H1 (cell line): ENCODE measurements at regions not wholly inside any gene's neighbourhood (a gene's known extent, or its start where the extent isn't known, plus 50 kb on each side); places are given as distances from the start of the nearest gene placed in this dataset.

Experiments
- CTCF ChIA-PET: fragments of 300-600 bp; sonication (Branson Sonifier 250); formaldehyde crosslinking; loops from one replicate; lab custom pipeline; 2021; ENCODE audit not compliant: partially characterized antibody; lab: Charles Lee
- POLR2A ChIA-PET: fragments of 300-600 bp; sonication (Branson Sonifier 250); formaldehyde crosslinking; loops from one replicate; lab custom pipeline; 2021; ENCODE audit warnings: inconsistent platforms; ENCODE audit not compliant: partially characterized antibody; lab: Charles Lee
- DNase-seq, 2 experiments: peaks; one replicate each; pipeline versions ENCODE4 v3.0.0 to v3.0.0-alpha.2; 2010 to 2022; ENCODE audit warnings: low spot score in 2 of 2, low read depth in 1 of 2, mixed read lengths in 1 of 2
- FAIRE-seq: peaks from 2 replicates; lab custom pipeline; 2011; peaks lifted over from hg19 to GRCh38; lab: Jason Lieb, UNC
- H2AFZ ChIP-seq: 2 replicates; pipeline ENCODE4 v1.8.1; 2012; ENCODE audit warnings: low read length, inconsistent platforms
- H2AK5ac ChIP-seq: 2 replicates; pipeline ENCODE4 v1.6.1; 2013; ENCODE audit warnings: low read depth, low read length
- H2BK120ac ChIP-seq: replicated peaks from 2 replicates; pipeline ENCODE3; 2013; ENCODE audit warnings: low read depth, low read length, inconsistent platforms
- H2BK12ac ChIP-seq: 2 replicates; pipeline ENCODE4 v1.6.1; 2013; ENCODE audit warnings: low read depth, low read length
- H2BK15ac ChIP-seq: 2 replicates; pipeline ENCODE4 v1.6.1; 2013; ENCODE audit warnings: low read length
- H2BK20ac ChIP-seq: 2 replicates; pipeline ENCODE4 v1.6.1; 2013; ENCODE audit warnings: low read length
- H2BK5ac ChIP-seq: 2 replicates; pipeline ENCODE4 v1.6.1; 2013; ENCODE audit warnings: low read depth, low read length
- H3K14ac ChIP-seq: 2 replicates; pipeline ENCODE4 v1.6.1; 2013; ENCODE audit warnings: inconsistent platforms; ENCODE audit not compliant: insufficient read length
- H3K18ac ChIP-seq: 2 replicates; pipeline ENCODE4 v1.6.1; 2013; ENCODE audit warnings: low read length; ENCODE audit errors: extremely low read depth
- H3K23ac ChIP-seq: 2 replicates; pipeline ENCODE4 v1.6.1; 2013; ENCODE audit warnings: inconsistent platforms; ENCODE audit not compliant: insufficient read length
- H3K23me2 ChIP-seq: 2 replicates; pipeline ENCODE4 v1.6.1; 2013; ENCODE audit warnings: low read depth, low read length
- H3K27ac ChIP-seq: 2 replicates; pipeline ENCODE4 v1.6.1; 2011; ENCODE audit warnings: low read depth, low read length, inconsistent platforms
- H3K27me3 ChIP-seq, 4 experiments: replicated peaks in 1 of 4; 1 replicate in 1 of 4; 2 replicates in 3 of 4; pipeline versions ENCODE4 v1.6.1 to v1.8.1; 2011 to 2013; ENCODE audit warnings: low read length in 3 of 4, mild to moderate bottlenecking in 3 of 4, inconsistent platforms in 2 of 4, mixed read lengths in 2 of 4, moderate library complexity in 1 of 4; ENCODE audit not compliant: control insufficient read depth in 3 of 4, insufficient read depth in 3 of 4; ENCODE audit errors: extremely low read depth in 1 of 4
- H3K36me3 ChIP-seq, 4 experiments: 2 replicates each; pipeline versions ENCODE4 v1.6.1 to v1.8.1; 2011 to 2013; ENCODE audit warnings: mild to moderate bottlenecking in 4 of 4, low read length in 3 of 4, moderate library complexity in 2 of 4, control low read depth in 1 of 4, inconsistent platforms in 1 of 4; ENCODE audit not compliant: insufficient read depth in 4 of 4, control insufficient read depth in 2 of 4
- H3K4ac ChIP-seq: replicated peaks from 2 replicates; pipeline ENCODE3; 2013; ENCODE audit warnings: low read length, low read depth, mixed read lengths, inconsistent platforms; ENCODE audit not compliant: insufficient read length
- H3K4me1 ChIP-seq, 4 experiments: replicated peaks in 1 of 4; 1 replicate in 1 of 4; 2 replicates in 3 of 4; pipeline versions ENCODE4 v1.6.1 to v1.8.1; 2011 to 2013; ENCODE audit warnings: low read length in 3 of 4, inconsistent platforms in 2 of 4, mixed read lengths in 1 of 4; ENCODE audit not compliant: insufficient read depth in 4 of 4, control insufficient read depth in 3 of 4
- H3K4me2 ChIP-seq, 2 experiments: 2 replicates each; pipeline versions ENCODE4 v1.6.1 to v1.8.1; 2011 to 2013; ENCODE audit warnings: low read depth in 2 of 2, low read length in 2 of 2, control low read depth in 1 of 2, inconsistent platforms in 1 of 2, mild to moderate bottlenecking in 1 of 2; ENCODE audit not compliant: insufficient read depth in 1 of 2
- H3K4me3 ChIP-seq, 4 experiments: fragments of 200-600, 300-600 bp in 1 of 4; sonication (generic), shearing (Covaris generic), sonication (Bioruptor Twin) in 1 of 4; 2 replicates each; pipeline versions ENCODE4 v1.5.1 to v1.8.1; 2011 to 2016; ENCODE audit warnings: low read length in 4 of 4, low read depth in 3 of 4, control low read depth in 2 of 4, inconsistent platforms in 2 of 4, mild to moderate bottlenecking in 2 of 4, mixed read lengths in 1 of 4, moderate library complexity in 1 of 4; ENCODE audit not compliant: insufficient read depth in 2 of 4; ENCODE audit errors: extremely low read depth in 1 of 4
- H3K56ac ChIP-seq: replicated peaks from 2 replicates; pipeline ENCODE3; 2013; ENCODE audit warnings: low read depth, mild to moderate bottlenecking, mixed read lengths, low read length, inconsistent platforms; ENCODE audit not compliant: insufficient read length
- H3K79me1 ChIP-seq: 2 replicates; pipeline ENCODE4 v1.6.1; 2013; ENCODE audit warnings: low read depth, low read length, control low read depth
- H3K79me2 ChIP-seq, 2 experiments: 2 replicates each; pipeline versions ENCODE4 v1.6.1 to v1.8.1; 2012 to 2013; ENCODE audit warnings: low read length in 2 of 2, mild to moderate bottlenecking in 2 of 2, inconsistent platforms in 1 of 2; ENCODE audit not compliant: insufficient read depth in 2 of 2, control insufficient read depth in 1 of 2
- H3K9ac ChIP-seq, 4 experiments: replicated peaks in 1 of 4; 1 replicate in 1 of 4; 2 replicates in 3 of 4; pipeline versions ENCODE4 v1.6.1 to v1.8.1; 2011 to 2013; ENCODE audit warnings: low read depth in 3 of 4, low read length in 3 of 4, control low read depth in 2 of 4, mild to moderate bottlenecking in 2 of 4, moderate library complexity in 2 of 4, inconsistent platforms in 1 of 4; ENCODE audit errors: extremely low read depth in 1 of 4
- H3K9me3 ChIP-seq, 2 experiments: 2 replicates each; pipeline versions ENCODE4 v1.6.1 to v1.8.1; 2012 to 2013; ENCODE audit warnings: mild to moderate bottlenecking in 2 of 2, moderate library complexity in 2 of 2, control low read depth in 1 of 2, inconsistent platforms in 1 of 2, low read depth in 1 of 2, low read length in 1 of 2, mixed read lengths in 1 of 2; ENCODE audit not compliant: insufficient read depth in 2 of 2
- H4K20me1 ChIP-seq, 2 experiments: replicated peaks in 1 of 2; 2 replicates each; pipeline versions ENCODE3 to v1.8.1; 2011 to 2013; ENCODE audit warnings: inconsistent platforms in 2 of 2, low read length in 2 of 2, mild to moderate bottlenecking in 1 of 2; ENCODE audit not compliant: insufficient read depth in 2 of 2, control insufficient read depth in 1 of 2
- H4K5ac ChIP-seq: 2 replicates; pipeline ENCODE4 v1.6.1; 2013; ENCODE audit warnings: low read length, low read depth, mixed read lengths, inconsistent platforms; ENCODE audit not compliant: insufficient read length
- H4K8ac ChIP-seq: 2 replicates; pipeline ENCODE4 v1.8.0; 2013; ENCODE audit warnings: mild to moderate bottlenecking, moderate library complexity, low read length, inconsistent platforms; ENCODE audit not compliant: insufficient read depth; ENCODE audit errors: extremely low read depth
- H4K91ac ChIP-seq: replicated peaks from 2 replicates; pipeline ENCODE3; 2013; ENCODE audit warnings: low read length, mixed read lengths, inconsistent platforms; ENCODE audit not compliant: insufficient read length
- BRCA1 ChIP-seq: IDR thresholded peaks from 2 replicates; pipeline ENCODE4 v1.6.1; 2012; ENCODE audit warnings: low read depth, low read length, improper control_type of control experiment
- EGR1 ChIP-seq: IDR thresholded peaks from 2 replicates; pipeline ENCODE4 v1.6.1; 2011; ENCODE audit warnings: low read depth, low read length, borderline replicate concordance
- EP300 ChIP-seq, 2 experiments: IDR thresholded peaks; 1 replicate in 1 of 2; 2 replicates in 1 of 2; pipeline ENCODE4 v1.6.1; 2011 to 2012; ENCODE audit warnings: low read depth in 2 of 2, low read length in 2 of 2, mild to moderate bottlenecking in 2 of 2, borderline replicate concordance in 1 of 2, inconsistent platforms in 1 of 2, moderate library complexity in 1 of 2
- HDAC2 ChIP-seq, 2 experiments: fragments of 300-600 bp in 1 of 2; sonication (generic) in 1 of 2; IDR thresholded peaks; 2 replicates each; pipeline ENCODE4 v1.6.1; 2011 to 2012; ENCODE audit warnings: low read depth in 2 of 2, low read length in 2 of 2, mild to moderate bottlenecking in 2 of 2, moderate library complexity in 2 of 2, borderline replicate concordance in 1 of 2, inconsistent platforms in 1 of 2
- POU5F1 ChIP-seq: IDR thresholded peaks from 2 replicates; pipeline ENCODE4 v1.6.1; 2011; ENCODE audit warnings: low read depth, mild to moderate bottlenecking, low read length, moderate library complexity
- SP4 ChIP-seq: IDR thresholded peaks from 2 replicates; pipeline ENCODE4 v1.6.1; 2012; ENCODE audit warnings: low read length, inconsistent platforms
- SUZ12 ChIP-seq: fragments of 200-600 bp; sonication (generic); IDR thresholded peaks from 2 replicates; pipeline ENCODE4 v1.6.1; 2012; ENCODE audit warnings: mild to moderate bottlenecking, inconsistent platforms, low read length, moderate library complexity, mixed read lengths
- TAF7 ChIP-seq: optimal IDR thresholded peaks from 2 replicates; pipeline ENCODE3; 2011; ENCODE audit warnings: low read depth, mild to moderate bottlenecking, inconsistent platforms, low read length, moderate library complexity, borderline replicate concordance
- WGBS, 2 experiments: shearing (Covaris generic) in 1 of 2; methylation state at CpG; one replicate each; pipeline versions ENCODE4 v1.1.6 to v1.1.7; 2013 to 2015; ENCODE audit warnings: low lambda C conversion rate in 2 of 2, mixed read lengths in 2 of 2, inconsistent platforms in 1 of 2, low coverage in 1 of 2, missing lambda C conversion rate in 1 of 2; ENCODE audit not compliant: insufficient replicate concordance in 2 of 2, insufficient coverage in 1 of 2, insufficient read length in 1 of 2; ENCODE audit errors: extremely low coverage in 1 of 2, missing lambda C conversion rate in 1 of 2; 5-methylcytosine and 5-hydroxymethylcytosine counted together

DNA sequence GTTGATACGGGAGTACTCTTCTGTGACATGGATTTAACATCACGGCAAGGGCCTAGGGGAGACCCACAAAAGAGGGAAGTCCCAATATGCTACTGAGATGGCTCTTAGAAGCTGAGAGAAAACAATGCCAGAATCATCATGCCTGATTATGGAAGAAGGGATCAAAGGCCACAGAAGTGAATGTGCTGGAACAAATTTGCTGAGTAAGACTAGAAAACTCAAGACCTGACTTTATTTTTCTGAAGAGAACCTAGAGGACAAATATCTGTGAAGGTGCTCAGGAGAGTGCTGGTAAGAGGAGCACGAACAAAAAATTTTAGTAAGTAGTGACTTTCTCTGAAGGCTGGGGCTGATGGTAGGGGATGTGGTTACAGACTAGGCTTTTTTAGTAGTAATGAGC, 277.0 kb downstream of the ZEB1 start:
- no peak overlapping the region for H2BK120ac ChIP-seq
- no peak overlapping the region for H3K23ac ChIP-seq
- H2BK5ac ChIP-seq = no peak overlapping the region
- H3K4me3 ChIP-seq = no peak overlapping the region
- no peak for FAIRE-seq
- 56% methylated on average over 3 of the region's 3 CpGs; no CpG with 5 or more reads in 1 of the 2 experiments for WGBS, 2 experiments
- H3K79me1 ChIP-seq = no peaks in the 10 kb centered on the region
- DNase-seq = no peak
- no peak overlapping the region for H4K8ac ChIP-seq
- H4K91ac ChIP-seq = no peak overlapping the region
- H3K36me3 ChIP-seq = no peaks in the 10 kb centered on the region
- H4K5ac ChIP-seq = no peak overlapping the region
- no peaks in the 10 kb centered on the region; a peak in 1 of 4 replicates for H3K9me3 ChIP-seq
- H2BK15ac ChIP-seq = no peak overlapping the region
- H3K4ac ChIP-seq = no peak overlapping the region
- ChIA-PET CTCF (no interaction called here), POLR2A (no interaction called here)
- H2AFZ ChIP-seq = no peak overlapping the region; the same call in 1 of the 2 replicates
- H2BK12ac ChIP-seq = no peak overlapping the region
- H2AK5ac ChIP-seq = no peak overlapping the region
- no peak overlapping the region for H2BK20ac ChIP-seq
- H4K20me1 ChIP-seq = no peaks in the 10 kb centered on the region
- peaks cover 0 to 3% (median 0%) of the 10 kb centered on the region in 4 experiments; a peak in 5 of 7 replicates for H3K4me1 ChIP-seq
- H3K79me2 ChIP-seq = no peaks in the 10 kb centered on the region
- no peak overlapping the region for H3K27ac ChIP-seq
- H3K9ac ChIP-seq = no peak overlapping the region
- H3K23me2 ChIP-seq = no peaks in the 10 kb centered on the region
- no peak overlapping the region for H3K56ac ChIP-seq
- no peak overlapping the region for H3K4me2 ChIP-seq
- H3K27me3 ChIP-seq = no peaks in the 10 kb centered on the region
- H3K18ac ChIP-seq = no peak overlapping the region
- H3K14ac ChIP-seq = no peak overlapping the region
- TF ChIP-seq HDAC2 (IDR thresholded peaks at IDR 0.05; ENCODE audit: borderline replicate concordance in 1 of 2, low read depth in 2 of 2, low read length in 2 of 2) (no peak), BRCA1 (no peak), EGR1 (no peak), POU5F1 (no peak), SP4 (no peak), EP300 (IDR thresholded peaks at IDR 0.05; ENCODE audit: borderline replicate concordance in 1 of 2, low read depth in 2 of 2, low read length in 2 of 2) (no peak), SUZ12 (no peak), TAF7 (no peak)
